ENCODE measurements at regions not wholly inside any gene's neighbourhood (a gene's known extent, or its start where the extent isn't known, plus 50 kb on each side); places are given as distances from the start of the nearest gene placed in this dataset.

DNA sequence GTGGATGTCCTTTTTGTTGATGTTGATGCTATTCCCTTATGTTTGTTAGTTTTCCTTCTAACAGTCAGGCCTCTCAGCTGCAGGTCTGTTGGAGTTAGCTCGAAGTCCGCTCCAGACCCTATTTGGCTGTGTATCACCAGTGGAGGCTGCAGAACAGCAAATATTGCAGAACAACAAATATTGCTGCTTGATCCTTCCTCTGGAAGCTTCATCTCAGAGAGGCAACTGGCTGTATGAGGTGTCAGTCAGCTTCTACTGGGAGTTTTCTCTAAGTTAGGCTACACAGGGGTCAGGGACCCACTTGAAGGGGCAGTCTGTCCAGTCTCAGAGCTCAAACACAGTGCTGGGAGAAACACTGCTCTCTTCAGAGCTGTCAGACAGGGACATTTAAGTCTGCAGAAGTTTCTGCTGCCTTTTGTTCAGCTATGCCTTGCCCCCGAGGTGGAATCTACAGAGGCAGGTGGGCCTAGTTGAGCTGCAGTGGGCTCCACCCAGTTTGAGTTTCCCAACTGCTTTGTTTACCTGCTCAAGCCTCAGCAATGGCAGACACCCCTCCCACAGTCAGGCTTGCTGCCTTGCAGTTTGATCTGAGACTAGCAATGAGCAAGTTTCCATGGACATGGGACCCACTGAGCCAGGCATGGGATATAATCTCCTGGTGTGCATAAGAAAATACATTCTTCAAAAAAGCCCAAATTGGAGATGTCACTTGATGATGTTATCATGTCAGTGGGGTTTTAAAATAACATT lies 99.5 kb downstream of the KDM5D start:
- H3K27ac ChIP-seq: peak overlapping the region; percentile 52
- no peak for TF ChIP-seq CTCF (conservative IDR thresholded peaks at IDR 0.05)

DNA sequence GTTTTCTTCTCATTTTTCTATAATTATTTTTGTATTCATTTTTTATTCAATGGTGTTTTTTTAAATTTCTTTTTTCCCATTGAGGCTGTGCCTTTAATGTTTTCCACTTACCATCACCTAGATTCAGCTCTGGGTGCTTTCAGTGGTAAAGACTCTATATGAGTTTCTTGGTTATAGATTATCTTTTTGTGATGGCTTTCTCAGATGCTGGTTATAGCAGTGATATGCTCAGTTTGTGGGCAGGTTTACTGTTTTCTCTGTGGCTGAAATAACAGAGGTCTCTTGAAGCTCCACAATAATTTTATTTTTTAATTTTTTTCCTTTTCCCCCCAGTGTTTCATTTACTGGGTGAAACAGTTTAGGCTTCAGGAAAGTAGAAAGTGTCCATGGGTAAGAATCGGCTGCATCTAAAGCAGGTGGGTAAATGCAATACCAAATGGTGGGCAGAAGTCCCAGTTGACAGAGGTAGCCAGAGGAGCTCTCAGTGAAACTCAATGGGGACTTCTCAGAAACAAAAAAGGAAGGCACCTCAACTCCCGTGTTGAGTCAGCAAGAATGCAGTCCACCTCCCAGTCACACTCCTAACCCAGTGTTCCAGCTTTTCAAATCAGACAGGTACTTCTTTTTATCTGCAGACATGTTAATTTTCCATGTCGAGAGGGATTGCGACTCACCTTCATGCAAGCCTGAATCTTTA lies 106.7 kb downstream of the KDM5D start:
- TF ChIP-seq CTCF (conservative IDR thresholded peaks at IDR 0.05): no peak
- no peak overlapping the region for H3K27ac ChIP-seq

DNA sequence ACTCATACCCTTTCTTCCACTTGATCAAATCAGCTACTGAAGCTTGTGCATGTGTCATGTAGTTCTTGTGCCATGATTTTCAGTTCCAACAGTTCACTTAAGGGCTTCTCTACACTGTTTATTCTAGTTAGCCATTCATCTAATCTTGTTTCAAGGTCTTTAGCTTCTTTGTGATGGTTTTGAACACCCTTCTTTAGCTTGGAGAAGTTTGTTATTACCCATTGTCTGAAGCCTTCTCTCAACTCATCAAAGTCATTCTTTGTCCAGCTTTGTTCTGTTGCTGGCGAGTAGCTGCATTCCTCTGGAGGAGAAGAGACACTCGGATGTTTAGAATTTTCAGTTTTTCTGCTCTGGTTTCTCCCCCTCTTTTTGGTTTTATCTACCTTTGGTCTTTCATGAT lies 115.6 kb downstream of the KDM5D start:
- H3K27ac ChIP-seq: no peak overlapping the region; the same call in 1 of the 2 replicates

DNA sequence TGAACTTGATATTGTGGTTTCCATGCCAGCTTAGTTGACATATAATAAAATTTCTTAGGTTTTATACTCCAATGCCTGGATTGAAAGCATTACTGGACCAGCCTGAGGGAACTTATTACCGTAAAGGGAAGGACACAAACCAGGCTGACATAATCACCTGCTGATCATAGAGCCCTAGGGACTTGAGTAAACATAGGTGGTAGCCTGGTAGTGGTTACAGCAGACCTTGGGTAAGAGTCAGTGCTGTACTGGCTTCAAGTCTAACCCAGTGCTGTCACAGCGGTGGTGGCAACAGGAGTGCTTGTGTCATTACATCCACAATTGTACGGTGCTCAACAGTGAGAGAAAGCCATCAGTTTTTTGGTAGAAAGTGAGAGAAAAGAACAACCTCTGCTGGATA lies 122.1 kb downstream of the KDM5D start:
- H3K27ac ChIP-seq: no peak overlapping the region
- no peak for TF ChIP-seq CTCF (conservative IDR thresholded peaks at IDR 0.05)

More for the DNA sequence above, 115.6 kb downstream of the KDM5D start:
- TF ChIP-seq CTCF (conservative IDR thresholded peaks at IDR 0.05): no peak

DNA sequence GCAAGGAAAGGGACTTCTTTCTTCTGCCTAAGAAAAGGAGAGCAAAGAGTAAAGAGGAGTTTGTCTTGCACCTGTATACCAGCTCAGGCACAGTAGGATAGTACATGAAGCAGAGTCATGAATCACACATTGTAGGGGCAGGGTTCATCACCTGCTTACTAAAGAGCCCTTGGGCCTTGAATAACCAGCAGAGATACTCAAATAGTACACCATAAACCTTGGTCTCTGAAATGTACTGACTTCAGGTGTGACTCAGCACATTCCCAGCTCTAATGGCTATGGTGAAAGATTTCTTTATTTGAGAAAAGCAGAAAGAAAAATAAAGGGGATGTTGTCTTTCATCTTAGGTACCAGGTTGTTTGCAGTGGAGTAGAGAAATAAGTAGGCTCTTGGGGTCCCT lies 122.8 kb downstream of the KDM5D start:
- no peak for TF ChIP-seq CTCF (conservative IDR thresholded peaks at IDR 0.05)
- H3K27ac ChIP-seq: no peak overlapping the region

- TF ChIP-seq CTCF (conservative IDR thresholded peaks at IDR 0.05): no peak
- no peak overlapping the region for H3K27ac ChIP-seq
These were observed 143.4 kb downstream of the KDM5D start for GRCh38 chrY:19601113-19601512.

DNA sequence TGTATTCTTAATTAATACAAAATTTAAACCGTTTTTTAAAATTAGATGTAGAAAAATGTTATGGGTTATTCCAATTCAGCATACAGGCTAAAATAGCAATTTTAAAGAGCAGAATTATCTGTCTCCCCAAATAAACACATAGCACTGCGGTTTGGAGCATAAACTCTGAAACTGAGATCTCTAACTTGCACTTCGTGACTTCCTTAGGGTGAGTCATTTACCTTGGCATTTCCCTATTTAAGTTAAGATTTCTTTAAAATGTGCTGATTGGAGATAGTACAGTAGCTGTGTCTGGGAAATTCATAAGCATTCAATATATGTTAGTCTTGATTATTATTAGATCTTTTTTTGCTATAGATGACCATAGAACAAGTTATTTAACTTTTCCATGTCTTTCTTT lies 143.8 kb downstream of the KDM5D start:
- TF ChIP-seq CTCF (conservative IDR thresholded peaks at IDR 0.05): no peak
- no peak overlapping the region for H3K27ac ChIP-seq
